ENCODE measurements at regions not wholly inside any gene's neighbourhood (a gene's known extent, or its start where the extent isn't known, plus 50 kb on each side); places are given as distances from the start of the nearest gene placed in this dataset.

DNA sequence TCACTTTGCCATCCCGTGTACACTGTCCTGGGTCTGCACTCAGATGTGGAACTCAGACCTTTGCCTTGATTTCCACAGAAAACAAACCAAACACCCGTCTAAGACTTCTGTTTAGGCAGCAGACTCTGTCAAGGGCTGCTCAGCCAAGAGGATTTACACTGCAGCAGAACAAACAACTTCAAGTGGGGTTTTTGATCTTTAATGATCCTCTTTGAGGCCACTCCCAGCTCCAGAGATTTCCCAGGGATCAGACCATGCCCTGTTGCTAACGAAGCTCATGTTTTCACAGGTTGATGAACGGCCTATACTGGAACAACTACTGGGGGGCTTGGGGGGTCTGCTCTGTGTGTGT is 52.5 kb upstream of the LGALSL start (continued):
- TF ChIP-seq TCF12 (IDR thresholded peaks at IDR 0.05; ENCODE audit: low read depth, low read length): no peak

Data from H1 (cell line).